Heart left ventricle (tissue), 13 donors: ENCODE measurements at regions not wholly inside any gene's neighbourhood (a gene's known extent, or its start where the extent isn't known, plus 50 kb on each side); places are given as distances from the start of the nearest gene placed in this dataset.

Experiments used
- POLR2A ChIP-seq, 2 donors: fragments of 450-650 bp; IDR thresholded peaks; one replicate each; pipeline ENCODE4 v1.6.1; 2017; ENCODE audit warnings: antibody characterized with exemption in 2 of 2, mild to moderate bottlenecking in 2 of 2, moderate library complexity in 2 of 2
- TF ChIP-seq, protein P1 (sequence below), 12 donors: fragments of 200-600 bp; sonication (generic) in 4 of 12; IDR thresholded peaks; one replicate each; pipeline versions ENCODE4 v1.5.0 to v1.8.0; 2018 to 2022; ENCODE audit warnings: antibody characterized with exemption in 12 of 12, mild to moderate bottlenecking in 5 of 12
- donor health status: ischemic (EF 13 %, LVEDD 7.1; RV severe dilation, severe dysfunction).
- donor health status: DM: no; HTN: yes; CAD: no.
- donor health status: DM: no; HTN: no; CAD: no.
- donor health status: ischemic (EF 25% LVEDD 6.9; RV normal size, moderate dysfunction).
- donor health status: ischemic (EF 25% LVEDD 5.7; RV mildly dilated, moderate dysfunction).
- donor health status: ischemic (EF 35%, LVEDD 5.7; RV mildly dilated, moderate dysfunction).
- donor health status: nonischemic (EF 11% LVEDD 7.7; RV severe dilation, severe dysfunction).
- donor health status: DM: yes; HTN: yes; CAD: no.
- donor health status: PGD.
- donor health status: ischemic (EF 29% LVEDD 5.4; RV normal size, mild dysfunction).
- donor health status: nonischemic (EF 23%, LVEDD 6.1; RV moderate dilation, normal function).

DNA sequence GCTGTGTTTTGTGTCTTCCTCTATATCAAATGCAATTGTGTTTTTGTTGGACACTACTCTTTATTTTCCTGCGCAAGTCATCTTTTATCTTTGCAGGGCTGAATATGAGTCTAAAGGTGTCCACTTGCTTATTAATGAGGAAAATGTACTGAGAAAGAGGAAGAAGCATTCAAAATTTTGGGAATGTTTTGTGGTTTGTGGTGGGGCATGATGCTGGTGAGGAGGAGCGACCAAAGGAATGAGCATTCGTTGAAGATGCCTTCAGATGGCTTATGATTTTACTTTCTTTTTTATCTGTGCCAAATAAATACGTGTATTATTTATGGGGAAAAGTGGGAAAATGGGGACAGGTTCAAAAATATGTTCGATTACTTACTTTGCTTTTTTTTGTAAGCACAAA is 63.9 kb upstream of the SMIM21 start:
- TF ChIP-seq, protein P1, sequence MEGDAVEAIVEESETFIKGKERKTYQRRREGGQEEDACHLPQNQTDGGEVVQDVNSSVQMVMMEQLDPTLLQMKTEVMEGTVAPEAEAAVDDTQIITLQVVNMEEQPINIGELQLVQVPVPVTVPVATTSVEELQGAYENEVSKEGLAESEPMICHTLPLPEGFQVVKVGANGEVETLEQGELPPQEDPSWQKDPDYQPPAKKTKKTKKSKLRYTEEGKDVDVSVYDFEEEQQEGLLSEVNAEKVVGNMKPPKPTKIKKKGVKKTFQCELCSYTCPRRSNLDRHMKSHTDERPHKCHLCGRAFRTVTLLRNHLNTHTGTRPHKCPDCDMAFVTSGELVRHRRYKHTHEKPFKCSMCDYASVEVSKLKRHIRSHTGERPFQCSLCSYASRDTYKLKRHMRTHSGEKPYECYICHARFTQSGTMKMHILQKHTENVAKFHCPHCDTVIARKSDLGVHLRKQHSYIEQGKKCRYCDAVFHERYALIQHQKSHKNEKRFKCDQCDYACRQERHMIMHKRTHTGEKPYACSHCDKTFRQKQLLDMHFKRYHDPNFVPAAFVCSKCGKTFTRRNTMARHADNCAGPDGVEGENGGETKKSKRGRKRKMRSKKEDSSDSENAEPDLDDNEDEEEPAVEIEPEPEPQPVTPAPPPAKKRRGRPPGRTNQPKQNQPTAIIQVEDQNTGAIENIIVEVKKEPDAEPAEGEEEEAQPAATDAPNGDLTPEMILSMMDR (IDR thresholded peaks at IDR 0.05) = no peak
- no peak for TF ChIP-seq POLR2A (IDR thresholded peaks at IDR 0.05)
